ENCODE measurements at regions not wholly inside any gene's neighbourhood (a gene's known extent, or its start where the extent isn't known, plus 50 kb on each side); places are given as distances from the start of the nearest gene placed in this dataset.

DNA sequence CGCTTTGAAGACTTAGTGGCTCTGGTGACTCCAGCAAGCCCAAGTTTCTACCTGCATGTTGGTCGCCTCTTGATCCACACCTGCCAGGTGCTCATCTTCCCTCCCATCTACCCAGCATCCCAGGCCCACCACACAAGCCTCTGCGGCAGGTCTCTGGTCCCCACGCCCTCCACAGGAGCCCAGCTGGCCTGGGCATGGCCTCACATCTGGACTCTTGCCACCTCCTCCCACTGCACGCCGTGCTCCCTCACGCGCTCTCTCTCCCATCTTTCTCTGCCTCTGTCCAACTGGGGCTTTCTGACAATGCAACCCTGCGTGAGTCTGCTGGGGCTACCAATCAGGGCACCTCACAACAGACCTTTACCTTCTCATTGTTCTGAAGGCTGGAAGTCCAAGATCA, 50.2 kb upstream of the FGFR2 start:
- DNase-seq (ENCODE audit: low spot score in 2 of 2) = no peak
- intact Hi-C loops (cut with DNase I; ENCODE audit: low total_unique reads) = no loop called here
- 83 to 85% methylated on average over 9 of the region's 9 CpGs for WGBS, 2 donors
- no peak overlapping the region for H3K4me3 ChIP-seq (ENCODE audit: low read depth, poor library complexity, severe bottlenecking)
- TF ChIP-seq POLR2A (IDR thresholded peaks at IDR 0.05) = no peak
- TF ChIP-seq, protein P1, sequence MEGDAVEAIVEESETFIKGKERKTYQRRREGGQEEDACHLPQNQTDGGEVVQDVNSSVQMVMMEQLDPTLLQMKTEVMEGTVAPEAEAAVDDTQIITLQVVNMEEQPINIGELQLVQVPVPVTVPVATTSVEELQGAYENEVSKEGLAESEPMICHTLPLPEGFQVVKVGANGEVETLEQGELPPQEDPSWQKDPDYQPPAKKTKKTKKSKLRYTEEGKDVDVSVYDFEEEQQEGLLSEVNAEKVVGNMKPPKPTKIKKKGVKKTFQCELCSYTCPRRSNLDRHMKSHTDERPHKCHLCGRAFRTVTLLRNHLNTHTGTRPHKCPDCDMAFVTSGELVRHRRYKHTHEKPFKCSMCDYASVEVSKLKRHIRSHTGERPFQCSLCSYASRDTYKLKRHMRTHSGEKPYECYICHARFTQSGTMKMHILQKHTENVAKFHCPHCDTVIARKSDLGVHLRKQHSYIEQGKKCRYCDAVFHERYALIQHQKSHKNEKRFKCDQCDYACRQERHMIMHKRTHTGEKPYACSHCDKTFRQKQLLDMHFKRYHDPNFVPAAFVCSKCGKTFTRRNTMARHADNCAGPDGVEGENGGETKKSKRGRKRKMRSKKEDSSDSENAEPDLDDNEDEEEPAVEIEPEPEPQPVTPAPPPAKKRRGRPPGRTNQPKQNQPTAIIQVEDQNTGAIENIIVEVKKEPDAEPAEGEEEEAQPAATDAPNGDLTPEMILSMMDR (IDR thresholded peaks at IDR 0.05) = no peak

DNA sequence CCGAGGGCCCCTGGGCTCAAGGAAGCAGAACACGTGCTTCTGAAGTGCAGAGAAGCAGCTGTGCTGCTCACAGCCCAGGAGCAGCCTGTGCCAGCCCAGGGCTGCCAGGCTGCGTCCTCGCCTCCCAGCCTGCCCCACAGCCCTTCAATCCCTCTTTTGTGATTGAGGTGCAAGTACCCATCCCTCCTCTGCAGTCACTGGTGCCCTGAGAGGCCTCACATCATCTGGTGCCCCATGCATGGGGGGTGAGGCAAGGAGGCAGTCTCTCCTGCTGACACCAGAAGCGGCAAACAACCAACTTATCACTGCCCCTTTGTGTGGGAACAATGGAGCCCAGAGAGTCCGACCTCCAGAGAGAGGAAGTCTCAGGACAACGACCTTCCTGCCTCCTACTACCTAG, 49.8 kb upstream of the FGFR2 start:
- H3K4me3 ChIP-seq (ENCODE audit: low read depth, poor library complexity, severe bottlenecking) = no peak overlapping the region
- TF ChIP-seq, protein P1 (IDR thresholded peaks at IDR 0.05) = no peak
- no peak for TF ChIP-seq POLR2A (IDR thresholded peaks at IDR 0.05)
- no peak for DNase-seq (ENCODE audit: low spot score in 2 of 2)
- intact Hi-C loops (cut with DNase I; ENCODE audit: low total_unique reads) = no loop called here
- WGBS, 2 donors = 61 to 64% methylated on average over 7 of the region's 7 CpGs

All from lower leg skin (tissue), 4 donors.